Gastroesophageal sphincter (tissue), 4 donors: ENCODE measurements at regions not wholly inside any gene's neighbourhood (a gene's known extent, or its start where the extent isn't known, plus 50 kb on each side); places are given as distances from the start of the nearest gene placed in this dataset.

Experiments used
- ATAC-seq: fragments of 150-250 bp; one replicate; pipeline ENCODE4 v1.9.1; 2016; ENCODE audit warnings: mild to moderate bottlenecking, moderate library complexity
- H3K27ac ChIP-seq, 4 donors: fragments of 200-600 bp; sonication (generic) in 3 of 4; 1 replicate in 3 of 4; 2 replicates in 1 of 4; pipeline ENCODE4 v1.5.1; 2016 to 2019
- H3K27me3 ChIP-seq: fragments of 200-600 bp; sonication (generic); one replicate; pipeline ENCODE4 v1.5.1; 2019
- H3K36me3 ChIP-seq, 2 donors: fragments of 200-600 bp; sonication (generic); one replicate each; pipeline ENCODE4 v1.5.1; 2019; ENCODE audit warnings: control low read depth in 1 of 2
- H3K4me1 ChIP-seq, 3 donors: fragments of 200-600 bp; sonication (generic); 1 replicate in 2 of 3; 2 replicates in 1 of 3; pipeline ENCODE4 v1.5.1; 2016 to 2019; ENCODE audit warnings: control low read depth in 2 of 3
- H3K4me3 ChIP-seq, 2 donors: fragments of 200-600 bp; sonication (generic); one replicate each; pipeline ENCODE4 v1.5.1; 2019; ENCODE audit warnings: mild to moderate bottlenecking in 1 of 2, moderate library complexity in 1 of 2
- H3K9me3 ChIP-seq, 3 donors: fragments of 200-600 bp; sonication (generic); one replicate each; pipeline ENCODE4 v1.5.1; 2017 to 2019; ENCODE audit warnings: control low read depth in 2 of 3
- CTCF ChIP-seq, 4 experiments: fragments of 200-600 bp in 2 of 4; fragments of 450-650 bp in 2 of 4; sonication (generic) in 1 of 4; IDR thresholded peaks; one replicate each; pipeline ENCODE4 v1.5.1; 2017 to 2019; ENCODE audit warnings: antibody characterized with exemption in 4 of 4, mild to moderate bottlenecking in 2 of 4, moderate library complexity in 2 of 4
- EP300 ChIP-seq: sonication (generic); formaldehyde crosslinking; IDR thresholded peaks from one replicate; pipeline ENCODE4 v1.6.1; 2017; ENCODE audit warnings: antibody characterized with exemption, mild to moderate bottlenecking
- POLR2A ChIP-seq, 2 donors: fragments of 450-650 bp; IDR thresholded peaks; one replicate each; pipeline ENCODE4 v1.6.1; 2017; ENCODE audit warnings: antibody characterized with exemption in 2 of 2, mild to moderate bottlenecking in 2 of 2, moderate library complexity in 1 of 2
- POLR2AphosphoS5 ChIP-seq: sonication (generic); formaldehyde crosslinking; IDR thresholded peaks from one replicate; pipeline ENCODE4 v1.6.1; 2017; ENCODE audit warnings: antibody characterized with exemption
- WGBS, 2 donors: methylation state at CpG; one replicate each; pipeline ENCODE4 v1.1.5; 2018; ENCODE audit warnings: low coverage in 1 of 2; 5-methylcytosine and 5-hydroxymethylcytosine counted together

GRCh38 chr6:19550380-19550779 lies 286.8 kb upstream of the ID4 start:
- WGBS, 2 donors: 81% methylated on average over 2 of the region's 2 CpGs

GRCh38 chr6:19551611-19552010 lies 285.6 kb upstream of the ID4 start:
- H3K27me3 ChIP-seq: no peaks in the 10 kb centered on the region
- no peak overlapping the region for H3K27ac ChIP-seq
- H3K4me3 ChIP-seq: no peak overlapping the region
- 72 to 85% methylated on average over 4 of the region's 4 CpGs for WGBS, 2 donors
- no peaks in the 10 kb centered on the region for H3K36me3 ChIP-seq
- ATAC-seq: no peak
- TF ChIP-seq EP300: no peak
- TF ChIP-seq POLR2AphosphoS5: no peak
- TF ChIP-seq CTCF (IDR thresholded peaks at IDR 0.05): no peak
- TF ChIP-seq POLR2A (IDR thresholded peaks at IDR 0.05): no peak
- H3K9me3 ChIP-seq: no peaks in the 10 kb centered on the region
- H3K4me1 ChIP-seq: no peaks in the 10 kb centered on the region

More at GRCh38 chr6:19550380-19550779, 286.8 kb upstream of the ID4 start:
- no peak for TF ChIP-seq CTCF (IDR thresholded peaks at IDR 0.05)
- no peak for TF ChIP-seq POLR2A (IDR thresholded peaks at IDR 0.05)
- TF ChIP-seq POLR2AphosphoS5: no peak
- TF ChIP-seq EP300: no peak
- no peak for ATAC-seq
- H3K4me1 ChIP-seq: no peaks in the 10 kb centered on the region
- no peaks in the 10 kb centered on the region for H3K9me3 ChIP-seq
- no peaks in the 10 kb centered on the region for H3K36me3 ChIP-seq
- H3K27me3 ChIP-seq: no peaks in the 10 kb centered on the region
- H3K27ac ChIP-seq: no peak overlapping the region
- H3K4me3 ChIP-seq: no peak overlapping the region

GRCh38 chr6:19552076-19552475 lies 285.1 kb upstream of the ID4 start:
- no peaks in the 10 kb centered on the region for H3K4me1 ChIP-seq
- TF ChIP-seq POLR2AphosphoS5 (no peak), EP300 (no peak), POLR2A (IDR thresholded peaks at IDR 0.05) (no peak), CTCF (IDR thresholded peaks at IDR 0.05) (no peak)
- no peak overlapping the region for H3K27ac ChIP-seq
- H3K27me3 ChIP-seq: no peaks in the 10 kb centered on the region
- H3K36me3 ChIP-seq: no peaks in the 10 kb centered on the region
- 63 to 73% methylated on average over 3 of the region's 3 CpGs for WGBS, 2 donors
- no peak overlapping the region for H3K4me3 ChIP-seq
- no peaks in the 10 kb centered on the region for H3K9me3 ChIP-seq
- no peak for ATAC-seq

- H3K4me3 ChIP-seq: no peak overlapping the region
- no peaks in the 10 kb centered on the region for H3K4me1 ChIP-seq
- ATAC-seq: no peak
- H3K27ac ChIP-seq: no peak overlapping the region
- H3K36me3 ChIP-seq: no peaks in the 10 kb centered on the region
- H3K9me3 ChIP-seq: no peaks in the 10 kb centered on the region
- WGBS, 2 donors: 72 to 88% methylated on average over 2 of the region's 2 CpGs
- no peaks in the 10 kb centered on the region for H3K27me3 ChIP-seq
- TF ChIP-seq CTCF (IDR thresholded peaks at IDR 0.05) (no peak), POLR2A (IDR thresholded peaks at IDR 0.05) (no peak), POLR2AphosphoS5 (no peak), EP300 (no peak)
Observed at GRCh38 chr6:19552588-19552987, 284.6 kb upstream of the ID4 start.

GRCh38 chr6:19554356-19555225 lies 282.6 kb upstream of the ID4 start:
- no peak for TF ChIP-seq POLR2A (IDR thresholded peaks at IDR 0.05)
- 70 to 86% methylated on average over 3 to 9 of the region's 9 CpGs for WGBS, 2 donors
- H3K27me3 ChIP-seq: no peaks in the 10 kb centered on the region
- no peak overlapping the region for H3K27ac ChIP-seq
- H3K9me3 ChIP-seq: no peaks in the 10 kb centered on the region
- no peak overlapping the region for H3K4me3 ChIP-seq
- no peaks in the 10 kb centered on the region for H3K36me3 ChIP-seq
- H3K4me1 ChIP-seq: no peaks in the 10 kb centered on the region
- no peak for ATAC-seq
